22Rv1 (cell line): ENCODE measurements at regions not wholly inside any gene's neighbourhood (a gene's known extent, or its start where the extent isn't known, plus 50 kb on each side); places are given as distances from the start of the nearest gene placed in this dataset.

ENCODE experiments used
- CTCF ChIP-seq: fragments of 450-650 bp; IDR thresholded peaks from 2 replicates; pipeline ENCODE4 v1.5.1; 2017; ENCODE audit warnings: mild to moderate bottlenecking
- ZFX ChIP-seq: fragments of 450-650 bp; IDR thresholded peaks from 2 replicates; pipeline ENCODE4 v1.6.1; 2017; ENCODE audit warnings: antibody characterized with exemption, borderline replicate concordance

DNA sequence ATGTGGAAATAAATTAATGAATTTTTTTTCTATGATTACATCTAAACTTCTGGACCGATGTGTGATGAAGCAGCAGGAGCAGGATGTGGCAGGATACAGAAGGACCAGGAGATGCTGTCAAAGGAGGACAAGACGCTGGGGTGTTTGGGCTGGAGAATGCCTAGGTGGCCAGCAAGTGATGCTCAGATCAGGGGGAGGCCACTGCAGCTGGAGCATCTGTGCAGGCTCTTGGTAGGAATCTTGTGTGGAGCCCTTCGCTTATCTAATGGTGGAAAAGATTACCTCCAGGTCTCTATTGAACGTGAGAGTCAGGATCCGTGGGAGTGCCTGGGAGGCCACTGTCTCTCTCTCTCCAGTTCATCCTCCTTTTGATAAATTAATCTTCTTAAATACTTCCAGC lies 79.8 kb downstream of the MRPL36 start:
- TF ChIP-seq CTCF (no peak), ZFX (no peak)
